Liver (tissue), 8 donors: ENCODE measurements at regions not wholly inside any gene's neighbourhood (a gene's known extent, or its start where the extent isn't known, plus 50 kb on each side); places are given as distances from the start of the nearest gene placed in this dataset.

ENCODE experiments used
- DNase-seq: peaks from one replicate; pipeline ENCODE4 v3.0.0-alpha.2; 2017; ENCODE audit warnings: low spot score
- H3K27ac ChIP-seq, 2 donors: one replicate each; pipeline ENCODE4 v1.7.0; 2013; ENCODE audit warnings: inconsistent platforms in 2 of 2, low read length in 2 of 2, control low read depth in 1 of 2, low read depth in 1 of 2, mild to moderate bottlenecking in 1 of 2
- H3K27me3 ChIP-seq, 4 donors: one replicate each; pipeline versions ENCODE4 v1.6.1 to v1.7.0; 2013; ENCODE audit warnings: low read length in 3 of 4, inconsistent platforms in 1 of 4, mild to moderate bottlenecking in 1 of 4, moderate library complexity in 1 of 4; ENCODE audit not compliant: control insufficient read depth in 4 of 4, insufficient read depth in 4 of 4
- H3K36me3 ChIP-seq, 4 donors: one replicate each; pipeline versions ENCODE4 v1.6.1 to v1.7.0; 2013; ENCODE audit warnings: low read length in 3 of 4, mild to moderate bottlenecking in 3 of 4, low read depth in 1 of 4, moderate library complexity in 1 of 4; ENCODE audit not compliant: control insufficient read depth in 4 of 4, insufficient read depth in 3 of 4
- H3K4me1 ChIP-seq, 4 donors: one replicate each; pipeline versions ENCODE4 v1.6.1 to v1.7.0; 2013; ENCODE audit warnings: low read length in 3 of 4, mild to moderate bottlenecking in 3 of 4, moderate library complexity in 1 of 4; ENCODE audit not compliant: control insufficient read depth in 4 of 4, insufficient read depth in 4 of 4
- H3K4me3 ChIP-seq, 3 donors: one replicate each; pipeline versions ENCODE4 v1.6.1 to v1.7.0; 2013; ENCODE audit warnings: low read length in 3 of 3, control low read depth in 1 of 3, low read depth in 1 of 3, mild to moderate bottlenecking in 1 of 3
- H3K9ac ChIP-seq, 2 donors: one replicate each; pipeline ENCODE4 v1.7.0; 2013; ENCODE audit warnings: low read length in 2 of 2, mild to moderate bottlenecking in 2 of 2, moderate library complexity in 2 of 2, control low read depth in 1 of 2, low read depth in 1 of 2
- H3K9me3 ChIP-seq, 4 donors: one replicate each; pipeline versions ENCODE4 v1.6.1 to v1.7.0; 2013; ENCODE audit warnings: low read length in 3 of 4; ENCODE audit not compliant: control insufficient read depth in 4 of 4
- CTCF ChIP-seq: fragments of 150-350 bp; IDR thresholded peaks from 2 replicates; pipeline ENCODE4 v1.5.1; 2017; ENCODE audit warnings: improper control_type of control experiment, low read depth, low read length; ENCODE audit not compliant: missing input control
- FOXA1 ChIP-seq: IDR thresholded peaks from 2 replicates; pipeline ENCODE4 v1.6.1; 2016; ENCODE audit warnings: antibody characterized with exemption
- FOXA2 ChIP-seq: IDR thresholded peaks from 2 replicates; pipeline ENCODE4 v1.6.1; 2016; ENCODE audit warnings: antibody characterized with exemption
- GABPA ChIP-seq, 2 donors: IDR thresholded peaks in 1 of 2; conservative IDR thresholded peaks in 1 of 2; 2 replicates each; pipeline ENCODE4 v1.6.1; 2016; ENCODE audit warnings: antibody characterized with exemption in 2 of 2, mild to moderate bottlenecking in 1 of 2, moderate library complexity in 1 of 2
- HNF4A ChIP-seq, 2 donors: conservative IDR thresholded peaks; 2 replicates each; pipeline ENCODE4 v1.6.1; 2016; ENCODE audit warnings: antibody characterized with exemption in 2 of 2, mild to moderate bottlenecking in 2 of 2
- HNF4G ChIP-seq: IDR thresholded peaks from 2 replicates; pipeline ENCODE4 v1.6.1; 2016; ENCODE audit warnings: antibody characterized with exemption
- JUND ChIP-seq, 2 donors: IDR thresholded peaks; 2 replicates each; pipeline ENCODE4 v1.6.1; 2016; ENCODE audit warnings: antibody characterized with exemption in 2 of 2
- MAX ChIP-seq: IDR thresholded peaks from 2 replicates; pipeline ENCODE4 v1.6.1; 2016; ENCODE audit warnings: antibody characterized with exemption
- NR2F2 ChIP-seq: IDR thresholded peaks from 2 replicates; pipeline ENCODE4 v1.6.1; 2016; ENCODE audit warnings: antibody characterized with exemption
- RAD21 ChIP-seq, 2 donors: IDR thresholded peaks; 2 replicates each; pipeline ENCODE4 v1.6.1; 2016; ENCODE audit warnings: antibody characterized with exemption in 2 of 2, mild to moderate bottlenecking in 2 of 2
- RXRA ChIP-seq, 2 donors: IDR thresholded peaks; 2 replicates each; pipeline ENCODE4 v1.6.1; 2017 to 2018; ENCODE audit warnings: antibody characterized with exemption in 2 of 2, mild to moderate bottlenecking in 1 of 2
- YY1 ChIP-seq: IDR thresholded peaks from 2 replicates; pipeline ENCODE4 v1.6.1; 2016; ENCODE audit warnings: antibody characterized with exemption, mild to moderate bottlenecking
- ZBTB33 ChIP-seq: IDR thresholded peaks from 2 replicates; pipeline ENCODE4 v1.6.1; 2016; ENCODE audit warnings: antibody characterized with exemption
- WGBS: extraction: QIAGEN DNeasy Blood & Tissue Kit; methylation state at CpG from one replicate; pipeline ENCODE4 v1.1.7; 2013; 5-methylcytosine and 5-hydroxymethylcytosine counted together
- TF ChIP-seq, protein P1 (sequence below): IDR thresholded peaks from 2 replicates; pipeline ENCODE4 v1.6.1; 2016; ENCODE audit warnings: antibody characterized with exemption, mild to moderate bottlenecking
- TF ChIP-seq, protein P2 (sequence below): IDR thresholded peaks from 2 replicates; pipeline ENCODE4 v1.6.1; 2016; ENCODE audit warnings: antibody characterized with exemption
- donor health status: healthy.
- donor health status: healthy.
- donor health status: healthy.
- donor health status: healthy.
- donor health status: healthy.

DNA sequence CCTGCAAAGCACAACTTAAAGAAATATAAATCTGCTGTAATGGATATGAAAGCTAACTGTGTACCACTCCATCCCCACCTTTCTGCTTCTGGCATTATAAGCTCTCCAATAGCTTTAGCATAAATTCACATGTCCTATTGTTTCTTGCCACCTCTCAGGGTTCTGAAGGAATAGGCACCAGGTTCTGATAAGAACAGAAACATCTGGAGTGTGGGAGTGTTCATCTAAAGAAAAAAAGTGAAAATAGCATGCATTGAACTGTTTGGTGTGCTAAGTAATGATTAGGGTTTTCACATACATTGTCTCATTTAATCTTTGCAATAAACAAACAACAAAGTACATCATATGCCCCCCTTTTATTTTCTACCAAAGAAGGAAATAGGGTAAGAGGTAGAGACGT, 72.3 kb downstream of the FAM76B start:
- TF ChIP-seq NR2F2 (no peak), GABPA (IDR thresholded peaks at IDR 0.05 in 1 of 2, conservative IDR thresholded peaks at IDR 0.05 in 1 of 2) (no peak), MAX (no peak), YY1 (no peak), RAD21 (IDR thresholded peaks at IDR 0.05) (no peak), JUND (IDR thresholded peaks at IDR 0.05) (no peak), FOXA1 (no peak), ZBTB33 (no peak), CTCF (no peak), RXRA (IDR thresholded peaks at IDR 0.05) (no peak), HNF4A (conservative IDR thresholded peaks at IDR 0.05) (no peak), HNF4G (no peak), FOXA2 (no peak)
- TF ChIP-seq, protein P1, sequence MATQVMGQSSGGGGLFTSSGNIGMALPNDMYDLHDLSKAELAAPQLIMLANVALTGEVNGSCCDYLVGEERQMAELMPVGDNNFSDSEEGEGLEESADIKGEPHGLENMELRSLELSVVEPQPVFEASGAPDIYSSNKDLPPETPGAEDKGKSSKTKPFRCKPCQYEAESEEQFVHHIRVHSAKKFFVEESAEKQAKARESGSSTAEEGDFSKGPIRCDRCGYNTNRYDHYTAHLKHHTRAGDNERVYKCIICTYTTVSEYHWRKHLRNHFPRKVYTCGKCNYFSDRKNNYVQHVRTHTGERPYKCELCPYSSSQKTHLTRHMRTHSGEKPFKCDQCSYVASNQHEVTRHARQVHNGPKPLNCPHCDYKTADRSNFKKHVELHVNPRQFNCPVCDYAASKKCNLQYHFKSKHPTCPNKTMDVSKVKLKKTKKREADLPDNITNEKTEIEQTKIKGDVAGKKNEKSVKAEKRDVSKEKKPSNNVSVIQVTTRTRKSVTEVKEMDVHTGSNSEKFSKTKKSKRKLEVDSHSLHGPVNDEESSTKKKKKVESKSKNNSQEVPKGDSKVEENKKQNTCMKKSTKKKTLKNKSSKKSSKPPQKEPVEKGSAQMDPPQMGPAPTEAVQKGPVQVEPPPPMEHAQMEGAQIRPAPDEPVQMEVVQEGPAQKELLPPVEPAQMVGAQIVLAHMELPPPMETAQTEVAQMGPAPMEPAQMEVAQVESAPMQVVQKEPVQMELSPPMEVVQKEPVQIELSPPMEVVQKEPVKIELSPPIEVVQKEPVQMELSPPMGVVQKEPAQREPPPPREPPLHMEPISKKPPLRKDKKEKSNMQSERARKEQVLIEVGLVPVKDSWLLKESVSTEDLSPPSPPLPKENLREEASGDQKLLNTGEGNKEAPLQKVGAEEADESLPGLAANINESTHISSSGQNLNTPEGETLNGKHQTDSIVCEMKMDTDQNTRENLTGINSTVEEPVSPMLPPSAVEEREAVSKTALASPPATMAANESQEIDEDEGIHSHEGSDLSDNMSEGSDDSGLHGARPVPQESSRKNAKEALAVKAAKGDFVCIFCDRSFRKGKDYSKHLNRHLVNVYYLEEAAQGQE = no peak
- Histone ChIP-seq H3K4me1 (no peaks in the 10 kb centered on the region), H3K9me3 (no peaks in the 10 kb centered on the region), H3K9ac (no peak overlapping the region), H3K36me3 (no peaks in the 10 kb centered on the region), H3K4me3 (no peak overlapping the region), H3K27ac (no peak overlapping the region), H3K27me3 (no peaks in the 10 kb centered on the region)
- no peak for DNase-seq
- 41% methylated on average over 1 of the region's 1 CpG for whole genome bisulfite sequencing

GRCh38 chr11:95716266-95716665, 73.3 kb downstream of the FAM76B start:
- no peaks in the 10 kb centered on the region for H3K4me1 ChIP-seq
- H3K9me3 ChIP-seq = no peaks in the 10 kb centered on the region
- DNase-seq = no peak
- no peaks in the 10 kb centered on the region for H3K27me3 ChIP-seq
- no peak overlapping the region for H3K4me3 ChIP-seq
- no peak overlapping the region for H3K9ac ChIP-seq
- no peaks in the 10 kb centered on the region for H3K36me3 ChIP-seq
- TF ChIP-seq FOXA1 = no peak
- no peak for TF ChIP-seq HNF4A (conservative IDR thresholded peaks at IDR 0.05)
- TF ChIP-seq CTCF = no peak
- TF ChIP-seq, protein P1 = no peak
- TF ChIP-seq, protein P2, sequence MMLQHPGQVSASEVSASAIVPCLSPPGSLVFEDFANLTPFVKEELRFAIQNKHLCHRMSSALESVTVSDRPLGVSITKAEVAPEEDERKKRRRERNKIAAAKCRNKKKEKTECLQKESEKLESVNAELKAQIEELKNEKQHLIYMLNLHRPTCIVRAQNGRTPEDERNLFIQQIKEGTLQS = no peak
- H3K27ac ChIP-seq = no peak overlapping the region
- WGBS = 84% methylated on average over 3 of the region's 3 CpGs
